Stomach (tissue), 8 donors: ENCODE measurements at regions not wholly inside any gene's neighbourhood (a gene's known extent, or its start where the extent isn't known, plus 50 kb on each side); places are given as distances from the start of the nearest gene placed in this dataset.

Experiments
- DNase-seq, 2 donors: peaks; one replicate each; pipeline versions ENCODE4 v3.0.0 to v3.0.0-alpha.2; 2013 to 2019
- H3K27ac ChIP-seq, 5 donors: fragments of 200-600 bp in 4 of 5; sonication (generic) in 4 of 5; one replicate each; pipeline ENCODE4 v1.5.1; 2013 to 2019; ENCODE audit warnings: mild to moderate bottlenecking in 1 of 5, moderate library complexity in 1 of 5
- H3K27me3 ChIP-seq, 3 donors: fragments of 200-600 bp; sonication (generic); one replicate each; pipeline ENCODE4 v1.5.1; 2017 to 2019; ENCODE audit warnings: mixed run types in 1 of 3
- H3K36me3 ChIP-seq, 4 donors: fragments of 200-600 bp; sonication (generic); 1 replicate in 3 of 4; 2 replicates in 1 of 4; pipeline ENCODE4 v1.5.1; 2016 to 2019
- H3K4me1 ChIP-seq, 4 donors: fragments of 200-600 bp; sonication (generic); one replicate each; pipeline ENCODE4 v1.5.1; 2016 to 2019
- H3K4me3 ChIP-seq, 4 donors: fragments of 200-600 bp; sonication (generic) in 3 of 4; one replicate each; pipeline ENCODE4 v1.5.1; 2016 to 2019; ENCODE audit warnings: mild to moderate bottlenecking in 1 of 4
- H3K9me3 ChIP-seq, 4 donors: fragments of 200-600 bp; sonication (generic); one replicate each; pipeline ENCODE4 v1.5.1; 2016 to 2019
- CTCF ChIP-seq, 7 experiments: fragments of 450-650 bp in 4 of 7; fragments of 200-600 bp in 3 of 7; sonication (generic) in 3 of 7; IDR thresholded peaks; one replicate each; pipeline ENCODE4 v1.5.1; 2016 to 2019; ENCODE audit warnings: antibody characterized with exemption in 7 of 7, control low read depth in 2 of 7, mild to moderate bottlenecking in 1 of 7
- EP300 ChIP-seq: sonication (generic); formaldehyde crosslinking; IDR thresholded peaks from one replicate; pipeline ENCODE4 v1.6.1; 2017; ENCODE audit warnings: antibody characterized with exemption
- POLR2A ChIP-seq, 4 donors: fragments of 450-650 bp; IDR thresholded peaks; one replicate each; pipeline ENCODE4 v1.6.1; 2016; ENCODE audit warnings: antibody characterized with exemption in 4 of 4, control low read depth in 2 of 4, mild to moderate bottlenecking in 1 of 4, moderate library complexity in 1 of 4
- POLR2AphosphoS5 ChIP-seq, 3 donors: sonication (generic); formaldehyde crosslinking; IDR thresholded peaks; one replicate each; pipeline ENCODE4 v1.6.1; 2016; ENCODE audit warnings: antibody characterized with exemption in 3 of 3
- WGBS, 5 donors: extraction: QIAGEN DNeasy Blood & Tissue Kit in 3 of 5; methylation state at CpG; one replicate each; pipeline versions ENCODE4 v1.1.5 to v1.1.7; 2013 to 2018; 5-methylcytosine and 5-hydroxymethylcytosine counted together
- intact Hi-C: fragments of 100-400 bp; cut with DNase I; formaldehyde crosslinking; loops from one replicate; pipeline ENCODE4 v1.15.1; 2023; ENCODE audit warnings: low total_unique reads
- donor health status: healthy with polysubstance abuse.
- donor health status: Bipolar disorder and iron deficiency.
- donor health status: healthy.

GRCh38 chr2:19439081-19439480, 80.7 kb upstream of the OSR1 start:
- DNase-seq: no peak
- Histone ChIP-seq H3K27me3 (no peaks in the 10 kb centered on the region), H3K9me3 (no peaks in the 10 kb centered on the region), H3K4me1 (no peaks in the 10 kb centered on the region), H3K4me3 (no peak overlapping the region), H3K36me3 (no peaks in the 10 kb centered on the region), H3K27ac (no peak overlapping the region)
- 71 to 82% (median 75%) methylated on average over 2 of the region's 2 CpGs for WGBS, 5 donors
- intact Hi-C loops: no loop called here
- no peak for TF ChIP-seq POLR2A (IDR thresholded peaks at IDR 0.05)
- TF ChIP-seq POLR2AphosphoS5 (IDR thresholded peaks at IDR 0.05): no peak
- TF ChIP-seq EP300: no peak
- no peak for TF ChIP-seq CTCF (IDR thresholded peaks at IDR 0.05)

GRCh38 chr2:19435815-19436214, 77.4 kb upstream of the OSR1 start:
- H3K27me3 ChIP-seq: no peaks in the 10 kb centered on the region
- H3K4me1 ChIP-seq: no peaks in the 10 kb centered on the region
- H3K4me3 ChIP-seq: no peak overlapping the region
- intact Hi-C loops: no loop called here
- H3K27ac ChIP-seq: no peak overlapping the region
- WGBS, 5 donors: 0 to 5% (median 0%) methylated on average over 1 of the region's 1 CpG
- H3K36me3 ChIP-seq: no peaks in the 10 kb centered on the region
- TF ChIP-seq CTCF (IDR thresholded peaks at IDR 0.05) (no peak), POLR2AphosphoS5 (IDR thresholded peaks at IDR 0.05) (no peak), EP300 (no peak), POLR2A (IDR thresholded peaks at IDR 0.05) (no peak)
- H3K9me3 ChIP-seq: no peaks in the 10 kb centered on the region
- DNase-seq: no peak

GRCh38 chr2:19434413-19434812, 76.0 kb upstream of the OSR1 start:
- Histone ChIP-seq H3K27me3 (no peaks in the 10 kb centered on the region), H3K4me1 (no peaks in the 10 kb centered on the region), H3K27ac (no peak overlapping the region), H3K36me3 (no peaks in the 10 kb centered on the region), H3K4me3 (no peak overlapping the region), H3K9me3 (no peaks in the 10 kb centered on the region)
- DNase-seq: no peak
- intact Hi-C loops: no loop called here
- TF ChIP-seq POLR2AphosphoS5 (IDR thresholded peaks at IDR 0.05): no peak
- no peak for TF ChIP-seq CTCF (IDR thresholded peaks at IDR 0.05)
- TF ChIP-seq POLR2A (IDR thresholded peaks at IDR 0.05): no peak
- no peak for TF ChIP-seq EP300

- Histone ChIP-seq H3K4me1 (no peaks in the 10 kb centered on the region), H3K27ac (no peak overlapping the region), H3K27me3 (no peaks in the 10 kb centered on the region), H3K4me3 (no peak overlapping the region), H3K36me3 (no peaks in the 10 kb centered on the region), H3K9me3 (no peaks in the 10 kb centered on the region)
- no peak for TF ChIP-seq EP300
- no peak for DNase-seq
- intact Hi-C loops: no loop called here
- WGBS, 5 donors: 90 to 97% (median 92%) methylated on average over 6 of the region's 6 CpGs
These were observed 68.5 kb upstream of the OSR1 start for GRCh38 chr2:19426941-19427340.

DNA sequence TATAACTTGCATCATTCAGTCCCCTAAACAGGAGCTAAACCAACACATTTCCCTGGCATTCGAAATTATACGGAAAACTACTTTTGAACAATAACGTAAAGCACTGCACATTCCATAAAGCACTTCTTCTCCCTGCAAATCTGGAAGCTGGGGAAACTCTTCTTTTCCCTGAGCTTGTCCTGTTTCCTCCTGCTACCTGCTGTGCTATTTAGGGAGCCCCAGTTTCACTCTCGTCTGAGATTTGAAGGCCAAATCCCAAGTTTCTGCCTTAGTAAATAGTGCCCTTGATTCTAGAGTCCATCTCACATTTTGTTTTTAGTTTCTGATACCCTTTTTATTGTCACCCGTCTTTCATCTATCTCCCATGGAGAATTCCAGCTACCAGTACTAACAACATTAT, 67.7 kb upstream of the OSR1 start:
- no peak for DNase-seq
- Histone ChIP-seq H3K4me3 (no peak overlapping the region), H3K4me1 (no peaks in the 10 kb centered on the region), H3K27me3 (no peaks in the 10 kb centered on the region), H3K9me3 (no peaks in the 10 kb centered on the region), H3K36me3 (no peaks in the 10 kb centered on the region), H3K27ac (no peak overlapping the region)
- TF ChIP-seq EP300: no peak
- WGBS, 5 donors: 76 to 84% (median 78%) methylated on average over 5 of the region's 5 CpGs
- intact Hi-C loops: no loop called here

DNA sequence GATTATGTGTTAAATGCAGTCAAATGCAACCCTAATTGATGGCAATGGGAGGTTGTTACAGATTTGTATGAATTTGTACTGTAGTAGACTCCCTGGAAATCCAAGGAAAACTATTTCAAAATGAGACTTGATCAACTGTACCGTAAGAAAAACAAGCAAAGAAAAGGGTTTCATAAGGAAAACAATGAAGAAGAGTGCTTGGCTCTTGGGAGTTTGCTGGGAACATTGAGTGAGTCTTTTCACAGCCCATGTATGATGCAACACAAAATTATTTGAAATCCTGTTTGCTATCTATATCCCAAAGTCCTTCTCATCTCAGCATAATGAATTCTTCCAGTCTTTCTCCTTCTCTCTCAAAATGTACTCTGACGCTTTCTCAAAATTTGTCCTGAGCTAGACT, 67.0 kb upstream of the OSR1 start:
- no peaks in the 10 kb centered on the region for H3K36me3 ChIP-seq
- no peaks in the 10 kb centered on the region for H3K27me3 ChIP-seq
- intact Hi-C loops: no loop called here
- no peak overlapping the region for H3K27ac ChIP-seq
- no peak overlapping the region for H3K4me3 ChIP-seq
- TF ChIP-seq EP300: no peak
- no peak for TF ChIP-seq CTCF (IDR thresholded peaks at IDR 0.05)
- TF ChIP-seq POLR2AphosphoS5 (IDR thresholded peaks at IDR 0.05): no peak
- no peak for TF ChIP-seq POLR2A (IDR thresholded peaks at IDR 0.05)
- 81 to 93% (median 85%) methylated on average over 2 of the region's 2 CpGs for WGBS, 5 donors
- no peaks in the 10 kb centered on the region for H3K4me1 ChIP-seq
- no peak for DNase-seq
- H3K9me3 ChIP-seq: no peaks in the 10 kb centered on the region
